Fibroblast of skin of left quadriceps (primary cell): ENCODE measurements at regions not wholly inside any gene's neighbourhood (a gene's known extent, or its start where the extent isn't known, plus 50 kb on each side); places are given as distances from the start of the nearest gene placed in this dataset.

Experiments used
- DNase-seq, 2 experiments: peaks; one replicate each; pipeline ENCODE4 v3.0.0-alpha.2; 2013; ENCODE audit warnings: low read depth in 2 of 2

GRCh38 chr18:10284540-10285282 lies 169.7 kb upstream of the APCDD1 start:
- DNase-seq: no peak

GRCh38 chr18:10285283-10285640 lies 169.2 kb upstream of the APCDD1 start:
- no peak for DNase-seq

GRCh38 chr18:10286580-10287150 lies 167.8 kb upstream of the APCDD1 start:
- no peak for DNase-seq

- no peak for DNase-seq
These were observed 165.2 kb upstream of the APCDD1 start for GRCh38 chr18:10289251-10289650.

GRCh38 chr18:10289951-10290637 lies 164.3 kb upstream of the APCDD1 start:
- DNase-seq: no peak

- DNase-seq: no peak
These were observed 163.7 kb upstream of the APCDD1 start for GRCh38 chr18:10290638-10291235.

- DNase-seq: no peak
These were observed 162.9 kb upstream of the APCDD1 start for GRCh38 chr18:10291568-10291981.

GRCh38 chr18:10293966-10294365 lies 160.5 kb upstream of the APCDD1 start:
- DNase-seq: no peak

- no peak for DNase-seq
These were observed 158.7 kb upstream of the APCDD1 start for GRCh38 chr18:10295751-10296150.

GRCh38 chr18:10296491-10296890 lies 157.9 kb upstream of the APCDD1 start:
- no peak for DNase-seq

GRCh38 chr18:10297086-10297485 lies 157.3 kb upstream of the APCDD1 start:
- DNase-seq: no peak

- no peak for DNase-seq
These were observed 156.1 kb upstream of the APCDD1 start for GRCh38 chr18:10298346-10298745.

- peak; percentile 33 to 42 for DNase-seq
These were observed 154.8 kb upstream of the APCDD1 start for GRCh38 chr18:10299643-10300042.

- no peak for DNase-seq
These were observed 153.7 kb upstream of the APCDD1 start for GRCh38 chr18:10300739-10301138.

GRCh38 chr18:10301831-10302483 lies 152.5 kb upstream of the APCDD1 start:
- DNase-seq: no peak

- DNase-seq: no peak
These were observed 151.3 kb upstream of the APCDD1 start for GRCh38 chr18:10303171-10303570.

- peak; percentile 80 to 84 for DNase-seq
These were observed 149.6 kb upstream of the APCDD1 start for GRCh38 chr18:10304853-10305252.

- DNase-seq: no peak
These were observed 147.7 kb upstream of the APCDD1 start for GRCh38 chr18:10306779-10307178.

GRCh38 chr18:10308154-10308553 lies 146.3 kb upstream of the APCDD1 start:
- no peak for DNase-seq

GRCh38 chr18:10310626-10311025 lies 143.8 kb upstream of the APCDD1 start:
- DNase-seq: no peak

GRCh38 chr18:10312326-10313015 lies 142.0 kb upstream of the APCDD1 start:
- no peak for DNase-seq

GRCh38 chr18:10313016-10313342 lies 141.5 kb upstream of the APCDD1 start:
- DNase-seq: no peak
